ENCODE measurements at regions not wholly inside any gene's neighbourhood (a gene's known extent, or its start where the extent isn't known, plus 50 kb on each side); places are given as distances from the start of the nearest gene placed in this dataset.

DNA sequence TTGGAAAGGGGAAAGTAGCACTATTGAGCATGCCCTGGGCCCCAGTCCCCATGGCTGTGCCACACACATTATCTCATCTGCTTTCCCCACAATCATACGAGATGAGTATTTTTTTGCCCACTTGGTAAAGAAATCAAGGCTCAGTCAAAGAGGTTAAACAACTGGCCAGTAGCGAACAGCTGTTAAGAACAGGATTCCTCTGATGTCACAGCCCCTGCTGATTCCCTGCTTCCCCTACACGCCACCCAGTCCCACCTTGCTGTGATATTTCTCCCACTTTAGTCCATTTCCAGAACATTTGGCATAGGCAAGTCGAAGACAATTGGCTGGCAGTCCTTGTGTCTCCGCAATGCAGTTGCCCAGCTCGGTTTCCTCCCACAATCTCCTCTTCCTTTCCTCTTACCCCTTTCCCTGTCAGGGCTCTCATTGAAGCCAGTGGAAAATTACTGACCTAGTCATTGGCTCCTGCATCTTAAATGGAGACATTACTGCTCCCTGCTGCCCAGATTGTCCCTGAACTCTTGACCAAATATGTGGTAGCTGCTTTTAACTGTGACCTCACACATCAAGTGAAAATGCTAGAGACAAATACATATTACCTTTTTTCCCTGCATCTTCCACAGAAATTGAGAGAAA is 56.5 kb upstream of the EEPD1 start:
- Mint-ChIP-seq H3K27ac (no peak overlapping the region), H3K36me3 (no peaks in the 10 kb centered on the region), H3K4me3 (no peak overlapping the region), H3K27me3 (no peaks in the 10 kb centered on the region), H3K9me3 (no peaks in the 10 kb centered on the region), H3K4me1 (no peaks in the 10 kb centered on the region)
- no peak for DNase-seq
- CTCF ChIA-PET = interaction anchor here (1.1 kb wide), 1 partner anchor 39 kb away, joined by 6 read pairs; no protein-coding TSS in a partner anchor

DNA sequence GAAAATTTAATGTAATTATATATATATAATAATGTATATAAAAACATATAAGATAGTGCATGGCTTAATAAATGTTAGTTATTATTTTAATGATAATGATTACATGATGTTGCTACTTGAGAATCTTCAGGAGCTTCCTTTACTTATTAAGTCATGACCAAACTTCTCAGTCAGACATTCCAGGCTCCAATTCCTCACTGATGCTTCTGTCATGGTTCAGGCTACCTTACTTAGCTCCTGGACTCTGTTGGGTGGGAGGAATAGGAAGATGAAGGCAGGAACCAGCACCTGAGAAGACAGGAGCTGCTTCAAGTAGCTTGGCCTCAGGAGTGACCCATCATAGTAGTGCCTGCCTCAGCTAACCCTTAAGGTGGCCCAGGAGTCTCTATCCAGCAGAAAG is 55.0 kb upstream of the EEPD1 start:
- H3K4me1 Mint-ChIP-seq = no peaks in the 10 kb centered on the region
- no peak overlapping the region for H3K27ac Mint-ChIP-seq
- CTCF ChIA-PET = interaction anchor here (0.8 kb wide), 1 partner anchor 111 kb away, joined by 3 read pairs; no protein-coding TSS in a partner anchor
- no peak for DNase-seq
- H3K27me3 Mint-ChIP-seq = no peaks in the 10 kb centered on the region
- no peaks in the 10 kb centered on the region for H3K9me3 Mint-ChIP-seq
- no peaks in the 10 kb centered on the region for H3K36me3 Mint-ChIP-seq
- no peak overlapping the region for H3K4me3 Mint-ChIP-seq

DNA sequence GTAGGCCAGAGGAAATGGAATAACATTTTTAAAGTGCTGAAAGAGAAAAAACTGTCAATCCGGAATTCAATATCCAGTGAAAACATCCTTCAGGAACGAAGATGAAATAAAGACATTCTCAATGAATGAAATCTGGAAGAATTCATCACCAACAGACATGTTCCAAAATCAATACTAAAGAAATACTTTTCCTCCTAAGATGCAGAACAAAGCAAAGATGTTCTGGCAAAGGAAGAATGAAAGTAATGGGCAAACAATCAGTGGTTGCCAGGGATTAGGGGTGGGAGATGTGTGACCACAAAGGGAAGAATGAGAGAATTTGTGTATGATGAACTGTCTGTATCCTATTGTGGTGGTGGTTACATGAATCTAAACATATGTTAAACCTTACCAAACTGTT is 52.8 kb upstream of the EEPD1 start:
- no peak overlapping the region for H3K4me3 Mint-ChIP-seq
- H3K27me3 Mint-ChIP-seq = no peaks in the 10 kb centered on the region
- H3K36me3 Mint-ChIP-seq = no peaks in the 10 kb centered on the region
- CTCF ChIA-PET = no interaction called here
- H3K4me1 Mint-ChIP-seq = no peaks in the 10 kb centered on the region
- H3K27ac Mint-ChIP-seq = no peak overlapping the region
- DNase-seq = no peak
- no peaks in the 10 kb centered on the region for H3K9me3 Mint-ChIP-seq

DNA sequence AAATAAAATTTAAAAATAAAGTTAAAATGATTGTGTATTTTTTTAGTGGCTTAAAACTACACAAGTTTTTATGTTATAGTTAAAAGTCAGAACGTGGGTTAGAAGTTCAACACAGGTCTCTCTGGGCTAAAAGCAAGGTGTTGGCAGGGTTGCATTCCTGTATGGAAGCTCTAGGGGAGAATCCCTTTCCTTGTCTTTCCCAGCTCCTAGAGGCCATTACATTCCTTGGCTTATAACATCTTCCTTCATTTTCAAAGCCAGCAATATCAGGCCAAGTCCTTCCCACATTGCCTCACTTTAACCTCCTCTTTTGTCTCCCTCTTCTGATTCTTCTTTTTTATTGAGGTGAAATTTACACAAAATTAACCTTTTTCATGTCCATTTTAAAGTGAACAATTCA is 52.4 kb upstream of the EEPD1 start:
- DNase-seq = no peak
- Mint-ChIP-seq H3K4me3 (no peak overlapping the region), H3K9me3 (no peaks in the 10 kb centered on the region), H3K27ac (no peak overlapping the region), H3K4me1 (no peaks in the 10 kb centered on the region), H3K27me3 (no peaks in the 10 kb centered on the region), H3K36me3 (no peaks in the 10 kb centered on the region)
- CTCF ChIA-PET = no interaction called here

All from activated naive CD4-positive, alpha-beta T cell treated with anti-CD3 and anti-CD28 coated beads, Interleukin-2, amount 10 ng/mL, durations not matched to agents 7 days and 5 days (primary cell).